Natural killer cell (primary cell): ENCODE measurements at regions not wholly inside any gene's neighbourhood (a gene's known extent, or its start where the extent isn't known, plus 50 kb on each side); places are given as distances from the start of the nearest gene placed in this dataset.

Source experiments
- ATAC-seq, 3 donors: fragments of 150-1000 bp in 2 of 3; fragments of 200-7000 bp in 1 of 3; cut with Tn5 transposase; 1 replicate in 1 of 3; 2 replicates in 2 of 3; pipeline ENCODE4 v1.10.0; 2021; ENCODE audit warnings: mild to moderate bottlenecking in 2 of 3, moderate library complexity in 2 of 3
- DNase-seq, 2 donors: peaks; one replicate each; pipeline versions ENCODE4 v3.0.0 to v3.0.0-alpha.2; 2013 to 2021; ENCODE audit warnings: mixed read lengths in 1 of 2
- H3K27ac ChIP-seq: one replicate; pipeline ENCODE4 v1.5.1; 2013; ENCODE audit warnings: mild to moderate bottlenecking, low read length
- H3K27me3 ChIP-seq: one replicate; pipeline ENCODE4 v1.6.1; 2013; ENCODE audit warnings: low read length; ENCODE audit not compliant: control insufficient read depth, insufficient read depth
- H3K36me3 ChIP-seq: one replicate; pipeline ENCODE4 v1.6.1; 2013; ENCODE audit warnings: low read length; ENCODE audit not compliant: control insufficient read depth, insufficient read depth
- H3K4me1 ChIP-seq: one replicate; pipeline ENCODE4 v1.6.1; 2013; ENCODE audit warnings: low read length; ENCODE audit not compliant: control insufficient read depth, insufficient read depth
- H3K4me3 ChIP-seq: one replicate; pipeline ENCODE4 v1.5.1; 2013; ENCODE audit warnings: low read length
- H3K9me3 ChIP-seq: one replicate; pipeline ENCODE4 v1.6.1; 2013; ENCODE audit warnings: low read length; ENCODE audit not compliant: control insufficient read depth, insufficient read depth
- H3K27ac Mint-ChIP-seq, 2 donors: one replicate each; pipeline ENCODE4 v1.8.0; 2022; ENCODE audit warnings: mild to moderate bottlenecking in 2 of 2, mixed read lengths in 2 of 2, moderate library complexity in 1 of 2
- H3K27me3 Mint-ChIP-seq, 2 donors: one replicate each; pipeline ENCODE4 v1.8.0; 2022; ENCODE audit warnings: low read depth in 2 of 2, mixed read lengths in 2 of 2
- H3K36me3 Mint-ChIP-seq: one replicate; pipeline ENCODE4 v1.8.0; 2022; ENCODE audit warnings: mixed read lengths
- H3K4me1 Mint-ChIP-seq, 2 donors: one replicate each; pipeline ENCODE4 v1.8.0; 2022; ENCODE audit warnings: mixed read lengths in 2 of 2
- H3K4me3 Mint-ChIP-seq: one replicate; pipeline ENCODE4 v1.8.0; 2022; ENCODE audit warnings: mild to moderate bottlenecking, moderate library complexity, mixed read lengths
- H3K9me3 Mint-ChIP-seq, 2 donors: one replicate each; pipeline ENCODE4 v1.8.0; 2022; ENCODE audit warnings: mixed read lengths in 2 of 2
- CTCF ChIP-seq: fragments of 200-600 bp; IDR thresholded peaks from one replicate; pipeline ENCODE4 v1.8.0; 2022; ENCODE audit warnings: antibody characterized with exemption
- WGBS: methylation state at CpG from one replicate; pipeline ENCODE4 v1.1.7; 2013; ENCODE audit warnings: missing lambda C conversion rate; ENCODE audit not compliant: insufficient coverage; 5-methylcytosine and 5-hydroxymethylcytosine counted together
- intact Hi-C: fragments of 100-400 bp; cut with micrococcal nuclease; formaldehyde crosslinking; loops from one replicate; pipeline ENCODE4 v1.14.2; 2022

GRCh38 chr20:39259808-39260207 is 297.7 kb downstream of the DHX35 start:
- H3K36me3 Mint-ChIP-seq = no peaks in the 10 kb centered on the region
- H3K27me3 Mint-ChIP-seq = peaks cover 0 to 3% of the 10 kb centered on the region in 2 donors
- no peak for DNase-seq

GRCh38 chr20:39259010-39259803 is 297.1 kb downstream of the DHX35 start:
- intact Hi-C loops = no loop called here
- Mint-ChIP-seq H3K4me3 (no peak overlapping the region), H3K27ac (no peak overlapping the region), H3K27me3 (peaks cover 0 to 3% of the 10 kb centered on the region in 2 donors), H3K36me3 (no peaks in the 10 kb centered on the region), H3K4me1 (no peaks in the 10 kb centered on the region), H3K9me3 (no peaks in the 10 kb centered on the region)
- Histone ChIP-seq H3K27me3 (no peaks in the 10 kb centered on the region), H3K36me3 (no peaks in the 10 kb centered on the region), H3K4me1 (no peaks in the 10 kb centered on the region), H3K9me3 (no peaks in the 10 kb centered on the region), H3K4me3 (no peak overlapping the region), H3K27ac (no peak overlapping the region)
- TF ChIP-seq CTCF = no peak
- DNase-seq (no peak), ATAC-seq (no peak)
- WGBS = 80% methylated on average over 6 of the region's 6 CpGs

More at GRCh38 chr20:39259808-39260207, 297.7 kb downstream of the DHX35 start:
- Histone ChIP-seq H3K27me3 (no peaks in the 10 kb centered on the region), H3K27ac (no peak overlapping the region), H3K4me3 (no peak overlapping the region), H3K9me3 (no peaks in the 10 kb centered on the region), H3K4me1 (no peaks in the 10 kb centered on the region), H3K36me3 (no peaks in the 10 kb centered on the region)
- Mint-ChIP-seq H3K4me3 (no peak overlapping the region), H3K4me1 (no peaks in the 10 kb centered on the region), H3K9me3 (no peaks in the 10 kb centered on the region), H3K27ac (no peak overlapping the region)
- intact Hi-C loops = no loop called here
- WGBS = 91% methylated on average over 2 of the region's 2 CpGs
- no peak for TF ChIP-seq CTCF
- ATAC-seq = no peak

- WGBS = 84% methylated on average over 3 of the region's 4 CpGs
- H3K4me1 Mint-ChIP-seq = no peaks in the 10 kb centered on the region
- no peak for TF ChIP-seq CTCF
- Histone ChIP-seq H3K4me1 (no peaks in the 10 kb centered on the region), H3K27me3 (no peaks in the 10 kb centered on the region), H3K4me3 (no peak overlapping the region), H3K9me3 (no peaks in the 10 kb centered on the region), H3K27ac (no peak overlapping the region), H3K36me3 (no peaks in the 10 kb centered on the region)
- H3K4me3 Mint-ChIP-seq = no peak overlapping the region
- H3K36me3 Mint-ChIP-seq = no peaks in the 10 kb centered on the region
- H3K9me3 Mint-ChIP-seq = no peaks in the 10 kb centered on the region
- intact Hi-C loops = no loop called here
- H3K27ac Mint-ChIP-seq = no peak overlapping the region
- no peak for ATAC-seq
- peaks cover 0 to 3% of the 10 kb centered on the region in 2 donors for H3K27me3 Mint-ChIP-seq
- no peak for DNase-seq
These were observed 296.1 kb downstream of the DHX35 start for GRCh38 chr20:39258253-39258652.
